GM12865 (cell line): ENCODE measurements at regions not wholly inside any gene's neighbourhood (a gene's known extent, or its start where the extent isn't known, plus 50 kb on each side); places are given as distances from the start of the nearest gene placed in this dataset.

ENCODE experiments used
- DNase-seq: peaks from one replicate; pipeline ENCODE4 v3.0.0; 2010; ENCODE audit warnings: low read depth
- H3K4me3 ChIP-seq: 2 replicates; pipeline ENCODE4 v1.5.1; 2011; ENCODE audit warnings: mild to moderate bottlenecking, low read depth, low read length, control low read depth
- TF ChIP-seq, protein P1 (sequence below): IDR thresholded peaks from 2 replicates; pipeline ENCODE4 v1.5.1; 2011; ENCODE audit warnings: low read length, control low read depth, low read depth, inconsistent platforms; ENCODE audit not compliant: insufficient read depth; ENCODE audit errors: missing control alignments

DNA sequence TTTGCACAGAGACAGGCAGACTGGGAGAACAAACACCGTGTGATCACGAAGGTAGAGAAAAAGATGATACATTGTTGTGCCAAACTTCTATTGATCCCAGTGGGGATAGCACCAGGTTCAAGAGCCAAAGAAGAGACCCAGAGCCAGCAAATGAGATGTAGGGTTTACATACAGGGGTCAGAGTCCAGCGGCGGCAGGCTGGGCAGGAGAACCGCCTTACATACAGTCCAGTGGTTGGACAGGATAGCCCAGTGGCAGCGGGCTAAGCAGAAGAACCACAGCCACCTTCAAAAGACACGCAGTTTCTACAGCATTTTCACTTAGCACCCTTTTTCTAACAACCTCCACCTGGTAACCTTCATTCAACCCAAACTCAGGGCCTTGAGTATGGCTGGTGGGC, 932.8 kb downstream of the SLC4A3 start:
- no peak overlapping the region for H3K4me3 ChIP-seq
- TF ChIP-seq, protein P1, sequence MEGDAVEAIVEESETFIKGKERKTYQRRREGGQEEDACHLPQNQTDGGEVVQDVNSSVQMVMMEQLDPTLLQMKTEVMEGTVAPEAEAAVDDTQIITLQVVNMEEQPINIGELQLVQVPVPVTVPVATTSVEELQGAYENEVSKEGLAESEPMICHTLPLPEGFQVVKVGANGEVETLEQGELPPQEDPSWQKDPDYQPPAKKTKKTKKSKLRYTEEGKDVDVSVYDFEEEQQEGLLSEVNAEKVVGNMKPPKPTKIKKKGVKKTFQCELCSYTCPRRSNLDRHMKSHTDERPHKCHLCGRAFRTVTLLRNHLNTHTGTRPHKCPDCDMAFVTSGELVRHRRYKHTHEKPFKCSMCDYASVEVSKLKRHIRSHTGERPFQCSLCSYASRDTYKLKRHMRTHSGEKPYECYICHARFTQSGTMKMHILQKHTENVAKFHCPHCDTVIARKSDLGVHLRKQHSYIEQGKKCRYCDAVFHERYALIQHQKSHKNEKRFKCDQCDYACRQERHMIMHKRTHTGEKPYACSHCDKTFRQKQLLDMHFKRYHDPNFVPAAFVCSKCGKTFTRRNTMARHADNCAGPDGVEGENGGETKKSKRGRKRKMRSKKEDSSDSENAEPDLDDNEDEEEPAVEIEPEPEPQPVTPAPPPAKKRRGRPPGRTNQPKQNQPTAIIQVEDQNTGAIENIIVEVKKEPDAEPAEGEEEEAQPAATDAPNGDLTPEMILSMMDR = no peak
- no peak for DNase-seq

DNA sequence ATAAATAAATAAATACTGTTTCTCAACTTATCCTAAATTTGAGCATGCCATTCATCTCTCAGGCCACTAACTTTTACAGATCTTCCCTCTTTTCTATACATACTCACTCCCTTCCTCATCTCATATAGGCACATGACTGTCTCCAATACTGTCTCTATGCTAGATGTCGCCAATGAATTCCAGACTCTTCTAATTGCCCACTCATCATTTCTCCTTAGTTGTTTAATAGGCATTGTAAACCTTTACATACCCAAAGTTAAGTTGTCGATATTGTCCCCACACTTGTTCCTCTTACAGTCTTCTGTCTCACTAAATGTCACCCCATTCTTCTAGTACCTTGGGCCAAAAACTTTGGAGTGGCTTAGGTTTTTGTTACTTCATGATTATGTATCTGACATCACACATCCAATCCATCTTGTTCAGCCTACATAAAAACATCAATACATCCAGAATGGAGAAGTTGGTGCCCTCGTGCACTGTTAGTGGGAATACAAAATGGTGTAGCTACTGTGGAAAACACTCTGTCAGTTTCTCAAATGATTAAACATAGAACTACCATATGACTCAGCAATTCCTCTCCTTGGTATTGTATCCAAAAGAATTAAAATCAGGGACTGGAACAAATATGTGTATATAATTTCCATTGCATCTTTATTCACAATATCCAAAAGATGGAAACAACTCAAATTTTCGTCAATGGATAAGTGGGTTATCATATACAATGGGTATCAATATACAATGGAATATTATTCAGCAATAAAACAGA, 935.1 kb downstream of the SLC4A3 start:
- no peak overlapping the region for H3K4me3 ChIP-seq
- DNase-seq = no peak
- TF ChIP-seq, protein P1 = no peak

DNA sequence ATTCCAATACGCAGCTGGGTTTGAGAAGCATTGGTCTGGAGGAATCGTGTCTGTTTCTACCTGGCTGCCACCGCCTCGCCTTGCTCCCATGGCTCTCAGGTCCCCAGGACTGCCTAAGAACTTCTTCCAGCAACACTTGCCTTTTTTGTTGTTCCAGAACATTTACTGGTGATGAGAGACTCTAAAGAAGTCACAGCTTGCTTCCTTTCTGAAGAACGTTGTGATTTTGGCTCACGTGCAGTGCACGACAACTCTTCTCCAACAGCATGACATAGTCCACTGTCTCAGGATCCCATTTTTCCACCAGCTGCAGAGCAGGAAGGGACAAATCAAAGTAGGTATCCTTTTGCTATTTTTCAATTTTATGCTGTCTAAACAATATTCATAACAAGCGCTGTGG, 940.9 kb downstream of the SLC4A3 start:
- TF ChIP-seq, protein P1 = no peak
- no peak for DNase-seq
- H3K4me3 ChIP-seq = no peak overlapping the region

DNA sequence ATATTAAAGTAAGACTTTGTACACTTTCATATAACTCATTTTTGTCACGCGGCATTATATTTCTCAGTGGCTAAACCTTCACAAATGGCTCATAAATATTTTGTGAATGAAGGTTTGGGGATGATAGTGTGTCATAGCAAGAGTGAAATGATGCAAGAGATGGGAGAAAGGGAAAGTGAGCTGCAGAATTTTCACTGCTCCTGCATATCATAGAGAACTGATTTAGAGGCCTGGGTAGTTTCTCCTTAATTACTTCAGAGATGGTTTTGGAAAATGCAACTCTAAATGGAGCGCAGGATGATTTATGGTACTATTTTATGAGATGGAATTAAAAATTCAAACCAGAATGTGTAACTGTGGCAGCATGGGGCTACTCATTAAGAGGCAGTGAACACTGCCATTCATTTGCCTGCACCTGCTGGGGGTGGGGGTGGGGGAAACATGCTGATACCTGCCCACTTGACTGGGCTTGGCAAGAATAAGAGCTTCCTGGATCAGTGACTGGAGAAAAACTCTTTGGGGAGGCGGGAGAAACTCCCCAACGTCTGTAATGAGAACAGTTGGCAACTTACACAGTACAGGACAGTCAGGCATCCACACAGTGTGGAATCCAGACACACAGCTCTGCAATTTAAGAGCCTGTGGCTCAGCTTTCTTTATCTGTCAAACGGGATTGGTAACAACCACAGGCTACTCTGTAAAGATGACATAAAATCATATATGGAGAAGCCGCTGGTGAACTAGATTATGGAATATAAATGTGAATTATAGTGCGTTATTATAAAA, 941.9 kb downstream of the SLC4A3 start:
- no peak overlapping the region for H3K4me3 ChIP-seq
- no peak for DNase-seq
- TF ChIP-seq, protein P1 = no peak

DNA sequence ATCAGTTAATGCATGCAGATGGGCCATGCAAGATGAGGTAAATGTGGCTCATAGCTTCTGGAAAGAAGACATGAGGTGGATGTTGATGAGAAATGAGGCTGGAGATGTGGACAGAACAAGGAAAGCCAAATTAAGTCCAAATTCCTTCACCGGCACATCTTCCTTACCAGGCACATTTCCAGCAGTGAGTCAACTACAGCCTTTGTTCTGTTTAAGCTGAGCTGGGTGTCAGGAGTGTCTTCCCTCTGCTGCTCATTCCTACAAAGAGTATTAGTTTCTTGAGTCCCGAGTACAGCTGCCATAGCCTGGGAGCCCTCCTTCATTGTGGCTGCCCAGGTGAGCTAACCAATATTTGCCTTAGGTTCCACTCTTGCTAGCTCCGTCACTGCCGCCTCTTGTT, 945.0 kb downstream of the SLC4A3 start:
- H3K4me3 ChIP-seq = no peak overlapping the region
- TF ChIP-seq, protein P1 = no peak
- no peak for DNase-seq

DNA sequence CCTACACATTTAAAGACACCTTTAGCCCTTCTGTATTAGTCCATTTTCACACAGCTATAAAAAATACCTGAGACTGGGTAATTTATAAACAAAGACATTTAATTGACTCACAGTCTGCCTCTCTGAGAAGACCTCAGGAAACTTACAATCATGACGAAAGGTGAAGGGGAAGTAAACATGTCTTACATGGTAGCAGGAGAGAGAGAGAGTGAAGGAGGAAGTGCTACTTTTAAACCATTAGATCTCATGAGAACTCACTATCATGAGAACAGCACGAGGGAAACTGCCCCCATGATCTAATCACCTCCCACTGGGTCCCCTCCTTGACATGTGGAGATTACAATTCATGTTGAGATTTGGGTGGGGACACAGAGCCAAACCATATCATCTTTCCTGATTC, 946.6 kb downstream of the SLC4A3 start:
- TF ChIP-seq, protein P1 = no peak
- DNase-seq = no peak

More for the DNA sequence above, 946.6 kb downstream of the SLC4A3 start:
- H3K4me3 ChIP-seq = no peak overlapping the region
